B cell (primary cell): ENCODE measurements at regions not wholly inside any gene's neighbourhood (a gene's known extent, or its start where the extent isn't known, plus 50 kb on each side); places are given as distances from the start of the nearest gene placed in this dataset.

ENCODE experiments used
- ATAC-seq: fragments of 200-7000 bp; cut with Tn5 transposase; one replicate; pipeline ENCODE4 v1.10.0; 2021; ENCODE audit warnings: low read depth, mild to moderate bottlenecking, moderate number of reproducible peaks, moderate library complexity
- CTCF ChIA-PET: fragments of 350-600 bp; sonication (Branson Sonifier 250); formaldehyde crosslinking; loops from one replicate; lab custom pipeline; 2021; ENCODE audit warnings: antibody characterized with exemption, inconsistent platforms; lab: Charles Lee
- POLR2A ChIA-PET: fragments of 350-600 bp; sonication (Branson Sonifier 250); formaldehyde crosslinking; loops from one replicate; lab custom pipeline; 2021; ENCODE audit warnings: antibody characterized with exemption; lab: Charles Lee
- DNase-seq: peaks from one replicate; pipeline ENCODE4 v3.0.0; 2013
- H2AFZ ChIP-seq: 2 replicates; pipeline ENCODE4 v1.6.1; 2012; ENCODE audit warnings: mild to moderate bottlenecking, low read depth, low read length; ENCODE audit not compliant: insufficient read depth, poor library complexity, severe bottlenecking
- H3K27ac ChIP-seq, 2 donors: 1 replicate in 1 of 2; 2 replicates in 1 of 2; pipeline ENCODE4 v1.5.1; 2012 to 2013; ENCODE audit warnings: low read length in 2 of 2, mild to moderate bottlenecking in 2 of 2, moderate library complexity in 1 of 2
- H3K27me3 ChIP-seq, 4 experiments: fragments of 200-600 bp in 1 of 4; sonication (generic) in 1 of 4; replicated peaks in 1 of 4; 1 replicate in 2 of 4; 2 replicates in 2 of 4; pipeline versions ENCODE4 v1.6.1 to v1.7.0; 2013 to 2016; ENCODE audit warnings: low read length in 3 of 4, mild to moderate bottlenecking in 2 of 4, mixed read lengths in 1 of 4, moderate library complexity in 1 of 4; ENCODE audit not compliant: insufficient read depth in 4 of 4, control insufficient read depth in 3 of 4; ENCODE audit errors: control extremely low read depth in 1 of 4
- H3K36me3 ChIP-seq, 2 experiments: replicated peaks in 1 of 2; 1 replicate in 1 of 2; 2 replicates in 1 of 2; pipeline versions ENCODE4 v1.6.1 to v1.7.1; 2013; ENCODE audit warnings: low read length in 1 of 2; ENCODE audit not compliant: insufficient read depth in 2 of 2, control insufficient read depth in 1 of 2; ENCODE audit errors: control extremely low read depth in 1 of 2, extremely low read depth in 1 of 2
- H3K4me1 ChIP-seq, 2 donors: fragments of 200-600 bp in 1 of 2; sonication (generic) in 1 of 2; 1 replicate in 1 of 2; 2 replicates in 1 of 2; pipeline versions ENCODE4 v1.5.1 to v1.6.1; 2013 to 2017; ENCODE audit warnings: low read length in 2 of 2; ENCODE audit not compliant: control insufficient read depth in 2 of 2, insufficient read depth in 2 of 2
- H3K4me2 ChIP-seq: replicated peaks from 2 replicates; pipeline ENCODE3; 2012; ENCODE audit warnings: mild to moderate bottlenecking, low read depth, low read length; ENCODE audit not compliant: poor library complexity, severe bottlenecking
- H3K4me3 ChIP-seq, 5 experiments: fragments of 200-600 bp in 1 of 5; sonication (generic) in 1 of 5; 1 replicate in 3 of 5; 2 replicates in 2 of 5; pipeline versions ENCODE4 v1.5.1 to v1.7.0; 2011 to 2016; ENCODE audit warnings: low read length in 4 of 5, mild to moderate bottlenecking in 4 of 5, low read depth in 2 of 5, control low read depth in 1 of 5, moderate library complexity in 1 of 5; ENCODE audit not compliant: insufficient read depth in 1 of 5; ENCODE audit errors: control extremely low read depth in 1 of 5, extremely low read depth in 1 of 5
- H3K79me2 ChIP-seq: fragments of 200-600 bp; sonication (generic); one replicate; pipeline ENCODE4 v1.6.0; 2016; ENCODE audit warnings: low read length; ENCODE audit not compliant: control insufficient read depth, insufficient read depth
- H3K9ac ChIP-seq: fragments of 200-600 bp; sonication (generic); 2 replicates; pipeline ENCODE4 v1.6.1; 2017; ENCODE audit warnings: mild to moderate bottlenecking, low read length, moderate library complexity
- H3K9me3 ChIP-seq, 3 donors: one replicate each; pipeline versions ENCODE4 v1.6.1 to v1.7.1; 2013; ENCODE audit warnings: low read length in 2 of 3; ENCODE audit not compliant: control insufficient read depth in 2 of 3, insufficient read depth in 1 of 3; ENCODE audit errors: control extremely low read depth in 1 of 3
- H4K20me1 ChIP-seq: 2 replicates; pipeline ENCODE4 v1.6.0; 2012; ENCODE audit warnings: mild to moderate bottlenecking, low read length; ENCODE audit not compliant: insufficient read depth, control insufficient read depth, poor library complexity, severe bottlenecking
- H3K27ac Mint-ChIP-seq: one replicate; pipeline ENCODE4 v1.8.0; 2021; ENCODE audit warnings: mixed read lengths
- H3K27me3 Mint-ChIP-seq: one replicate; pipeline ENCODE4 v1.8.0; 2021; ENCODE audit warnings: mixed read lengths
- H3K4me1 Mint-ChIP-seq: one replicate; pipeline ENCODE4 v1.8.0; 2021; ENCODE audit warnings: mixed read lengths
- H3K4me3 Mint-ChIP-seq: one replicate; pipeline ENCODE4 v1.8.0; 2021; ENCODE audit warnings: mixed read lengths
- H3K9me3 Mint-ChIP-seq: one replicate; pipeline ENCODE4 v1.8.0; 2022; ENCODE audit warnings: mixed read lengths; ENCODE audit not compliant: insufficient read depth
- CTCF ChIP-seq: fragments of 200-600 bp; IDR thresholded peaks from one replicate; pipeline ENCODE4 v1.8.0; 2022; ENCODE audit warnings: antibody characterized with exemption, mild to moderate bottlenecking
- EZH2 ChIP-seq: IDR thresholded peaks from 2 replicates; pipeline ENCODE4 v1.6.1; 2012; ENCODE audit warnings: borderline replicate concordance, low read depth, mild to moderate bottlenecking, moderate library complexity, low read length; ENCODE audit not compliant: insufficient read depth, poor library complexity, severe bottlenecking
- WGBS: methylation state at CpG from one replicate; pipeline ENCODE4 v1.1.5; 2013; ENCODE audit warnings: missing lambda C conversion rate; ENCODE audit not compliant: insufficient coverage; 5-methylcytosine and 5-hydroxymethylcytosine counted together
- intact Hi-C: fragments of 100-400 bp; cut with micrococcal nuclease; formaldehyde crosslinking; loops from one replicate; pipeline ENCODE4 v1.10.0; 2022

DNA sequence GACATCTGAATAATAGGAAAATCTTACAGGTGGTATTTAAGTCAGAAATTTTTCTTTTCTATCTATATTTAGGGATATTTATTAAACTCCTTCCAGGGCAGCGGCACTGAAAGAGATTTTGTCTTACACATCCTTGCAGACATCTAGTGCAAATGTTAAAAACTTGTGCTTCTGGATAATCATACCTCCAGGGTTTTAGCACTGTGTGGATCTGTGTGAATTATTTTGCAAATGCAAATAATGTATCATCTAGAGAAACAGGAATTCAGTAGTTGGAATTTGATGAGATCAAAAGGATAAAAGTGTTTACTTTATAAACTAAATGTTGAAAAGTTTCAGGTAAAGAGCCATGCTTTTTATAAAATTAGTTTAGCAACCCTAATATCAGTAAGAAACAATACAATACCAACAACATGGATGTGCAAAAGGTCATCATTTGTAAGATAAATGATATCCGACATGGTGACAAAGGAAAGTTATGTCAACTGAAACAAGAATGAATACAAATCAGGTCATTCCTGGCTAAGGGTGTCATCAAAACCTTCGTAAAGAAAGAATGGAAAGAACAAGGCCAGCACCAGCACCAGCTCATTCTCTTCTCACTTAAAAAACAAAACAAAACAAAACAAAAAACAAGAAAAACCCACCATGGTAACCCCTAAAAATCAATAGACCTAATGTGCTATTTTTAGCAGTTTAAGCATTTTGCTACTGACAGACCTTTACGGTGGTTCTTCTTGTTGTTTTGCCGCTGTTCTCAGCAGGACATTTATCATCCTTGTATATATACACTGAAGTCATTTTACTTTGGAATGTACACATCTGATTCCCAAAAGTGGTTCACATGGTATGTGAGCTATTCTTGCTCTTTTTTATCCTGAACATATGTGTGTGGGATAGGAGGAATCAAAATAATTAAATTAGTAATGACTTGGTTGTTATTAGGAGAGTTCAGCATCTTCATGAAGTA lies 219.7 kb upstream of the NDST3 start:
- H3K4me1 Mint-ChIP-seq: no peaks in the 10 kb centered on the region
- H3K27me3 Mint-ChIP-seq: no peaks in the 10 kb centered on the region
- H3K27ac Mint-ChIP-seq: no peak overlapping the region
- Histone ChIP-seq H3K9me3 (no peaks in the 10 kb centered on the region), H3K36me3 (no peaks in the 10 kb centered on the region), H3K9ac (no peak overlapping the region), H3K27me3 (no peaks in the 10 kb centered on the region), H4K20me1 (no peaks in the 10 kb centered on the region), H2AFZ (no peak overlapping the region), H3K4me2 (no peak overlapping the region), H3K79me2 (no peaks in the 10 kb centered on the region), H3K4me1 (no peaks in the 10 kb centered on the region), H3K27ac (no peak overlapping the region), H3K4me3 (no peak overlapping the region)
- H3K9me3 Mint-ChIP-seq: no peaks in the 10 kb centered on the region
- ATAC-seq (no peak), DNase-seq (no peak)
- 100% methylated on average over 2 of the region's 5 CpGs for WGBS
- TF ChIP-seq CTCF: no peak
- no peak for TF ChIP-seq EZH2
- H3K4me3 Mint-ChIP-seq: no peak overlapping the region
- ChIA-PET CTCF (no interaction called here), POLR2A (no interaction called here)
- intact Hi-C loops: no loop called here

DNA sequence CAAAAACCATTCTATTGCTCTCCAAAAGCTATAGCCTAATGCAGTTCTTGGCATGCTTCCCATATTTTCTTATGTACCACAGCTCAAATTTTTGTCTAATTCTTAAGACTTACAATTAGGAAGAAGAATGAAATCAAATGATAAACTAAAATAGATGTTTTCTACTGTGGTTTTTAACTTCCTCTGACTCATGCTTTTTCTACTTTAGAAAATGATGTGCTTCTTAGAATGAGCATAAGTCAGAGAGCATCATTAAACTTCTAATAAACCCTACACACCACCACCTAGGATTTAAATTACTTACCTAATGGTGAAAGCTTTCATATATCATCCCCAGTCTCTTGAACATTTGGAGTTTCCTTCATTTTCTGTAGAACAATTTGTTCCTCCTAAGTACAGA lies 217.0 kb upstream of the NDST3 start:
- H3K4me1 Mint-ChIP-seq: no peaks in the 10 kb centered on the region
- no peak for ATAC-seq
- H3K4me1 ChIP-seq: no peaks in the 10 kb centered on the region
- no peaks in the 10 kb centered on the region for H3K36me3 ChIP-seq
- no peak overlapping the region for H3K4me2 ChIP-seq
- CTCF ChIA-PET: no interaction called here
- intact Hi-C loops: no loop called here
- H2AFZ ChIP-seq: no peak overlapping the region
- no peak overlapping the region for H3K9ac ChIP-seq
- H3K27ac ChIP-seq: no peak overlapping the region
- H3K27ac Mint-ChIP-seq: no peak overlapping the region
- H3K27me3 Mint-ChIP-seq: no peaks in the 10 kb centered on the region
- no peak overlapping the region for H3K4me3 ChIP-seq
- no peak overlapping the region for H3K4me3 Mint-ChIP-seq
- H3K9me3 Mint-ChIP-seq: no peaks in the 10 kb centered on the region
- H3K27me3 ChIP-seq: no peaks in the 10 kb centered on the region
- H4K20me1 ChIP-seq: no peaks in the 10 kb centered on the region
- no peak for TF ChIP-seq CTCF
- TF ChIP-seq EZH2: no peak
- H3K79me2 ChIP-seq: no peaks in the 10 kb centered on the region
- POLR2A ChIA-PET: no interaction called here
- DNase-seq: no peak
- no peaks in the 10 kb centered on the region for H3K9me3 ChIP-seq
